ENCODE measurements at regions not wholly inside any gene's neighbourhood (a gene's known extent, or its start where the extent isn't known, plus 50 kb on each side); places are given as distances from the start of the nearest gene placed in this dataset.

DNA sequence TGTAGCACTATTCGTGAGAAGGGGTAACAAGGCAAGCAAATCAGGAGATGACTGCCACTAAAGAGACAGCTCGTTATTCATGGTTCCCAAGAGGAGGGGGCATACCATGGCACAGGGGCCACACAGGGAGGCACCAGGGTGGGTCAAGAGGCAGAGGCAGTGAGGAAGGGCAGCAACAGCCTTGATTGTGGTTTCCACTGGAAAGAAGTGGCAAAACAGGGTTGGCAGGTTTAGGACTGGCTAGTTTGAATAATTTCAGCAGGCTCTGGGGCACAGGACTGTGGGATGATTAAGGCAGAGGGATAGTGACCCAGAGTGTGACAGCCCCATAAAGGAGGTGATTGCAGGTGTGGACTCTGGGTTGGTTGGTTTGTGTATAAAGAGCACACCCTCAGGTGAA lies 188.9 kb downstream of the CBLN1 start:
- TF ChIP-seq CTCF (IDR thresholded peaks at IDR 0.05; ENCODE audit: control extremely low read depth, extremely low read depth, low read depth, missing control alignments), result no peak
- POLR2A ChIA-PET, result no interaction called here
- CTCF ChIA-PET, result no interaction called here
- no peak for DNase-seq (ENCODE audit: extremely low spot score)

DNA sequence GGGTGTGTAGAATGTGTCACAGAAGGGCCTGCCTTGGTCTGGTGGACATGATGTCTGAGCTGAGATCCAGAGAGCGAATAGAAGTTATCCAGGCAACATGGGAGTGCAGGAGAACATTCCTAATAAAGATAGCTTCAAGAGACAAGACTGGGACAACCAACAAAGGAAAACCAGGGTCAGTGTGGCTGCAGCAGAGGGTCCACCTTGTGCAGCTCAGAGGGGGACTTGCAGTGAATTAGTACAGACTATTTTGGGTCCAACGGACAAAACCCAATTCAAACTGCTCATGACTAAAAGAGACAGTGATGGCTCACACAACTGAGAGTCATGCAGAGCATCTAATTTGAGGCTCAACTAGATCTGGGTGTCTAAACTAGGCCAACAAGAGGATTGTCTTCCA lies 192.1 kb downstream of the CBLN1 start:
- no peak for DNase-seq (ENCODE audit: extremely low spot score)
- no peak for TF ChIP-seq CTCF (IDR thresholded peaks at IDR 0.05; ENCODE audit: control extremely low read depth, extremely low read depth, low read depth, missing control alignments)
- POLR2A ChIA-PET, result no interaction called here
- CTCF ChIA-PET, result interaction anchor here (0.9 kb wide), 1 partner anchor 31 kb away, joined by 3 read pairs; no protein-coding TSS in a partner anchor

GRCh38 chr16:49089039-49089438 lies 192.6 kb downstream of the CBLN1 start:
- ChIA-PET CTCF (interaction anchor here (0.9 kb wide), 1 partner anchor 31 kb away, joined by 3 read pairs; no protein-coding TSS in a partner anchor), POLR2A (no interaction called here)

GRCh38 chr16:49085686-49086085 lies 196.0 kb downstream of the CBLN1 start:
- ChIA-PET CTCF (no interaction called here), POLR2A (no interaction called here)
- TF ChIP-seq CTCF (IDR thresholded peaks at IDR 0.05; ENCODE audit: control extremely low read depth, extremely low read depth, low read depth, missing control alignments), result no peak
- no peak for DNase-seq (ENCODE audit: extremely low spot score)

More at GRCh38 chr16:49089039-49089438, 192.6 kb downstream of the CBLN1 start:
- no peak for TF ChIP-seq CTCF (IDR thresholded peaks at IDR 0.05; ENCODE audit: control extremely low read depth, extremely low read depth, low read depth, missing control alignments)
- no peak for DNase-seq (ENCODE audit: extremely low spot score)

DNA sequence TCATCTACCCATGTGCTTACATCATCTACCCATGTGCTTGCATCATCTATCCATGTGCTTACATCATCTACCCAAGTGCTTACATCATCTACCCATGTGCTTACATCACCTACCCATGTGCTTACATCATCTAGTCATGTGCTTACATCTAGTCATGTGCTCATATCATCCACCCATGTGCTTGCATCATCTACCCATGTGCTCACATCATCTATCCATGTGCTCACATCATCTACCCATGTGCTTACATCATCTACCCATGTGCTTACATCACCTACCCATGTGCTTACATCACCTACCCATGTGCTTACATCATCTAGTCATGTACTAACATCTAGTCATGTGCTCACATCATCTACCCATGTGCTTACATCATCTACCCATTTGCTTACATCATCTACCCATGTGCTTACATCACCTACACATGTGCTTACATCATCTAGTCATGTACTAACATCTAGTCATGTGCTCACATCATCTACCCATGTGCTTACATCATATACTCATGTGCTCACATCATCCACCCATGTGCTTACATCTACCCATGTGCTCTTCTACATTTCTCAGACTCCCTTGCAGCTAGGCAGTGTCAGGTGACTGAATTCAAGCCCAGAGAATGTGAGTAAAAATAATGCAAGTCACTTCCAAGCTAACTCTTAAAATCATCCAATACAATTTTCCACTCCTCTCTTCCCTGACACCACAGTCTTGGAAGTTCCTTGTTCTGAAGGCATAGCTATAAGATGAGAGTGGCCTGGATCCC lies 196.8 kb downstream of the CBLN1 start:
- TF ChIP-seq CTCF (IDR thresholded peaks at IDR 0.05; ENCODE audit: control extremely low read depth, extremely low read depth, low read depth, missing control alignments), result no peak
- ChIA-PET POLR2A (no interaction called here), CTCF (no interaction called here)
- no peak for DNase-seq (ENCODE audit: extremely low spot score)

GRCh38 chr16:49081554-49081953 lies 200.1 kb downstream of the CBLN1 start:
- CTCF ChIA-PET, result no interaction called here
- POLR2A ChIA-PET, result no interaction called here
- no peak for DNase-seq (ENCODE audit: extremely low spot score)
- TF ChIP-seq CTCF (IDR thresholded peaks at IDR 0.05; ENCODE audit: control extremely low read depth, extremely low read depth, low read depth, missing control alignments), result no peak
